NCI-H1694 treated with DMSO at 0.1 percent for 48 hours (cell line): ENCODE measurements at regions not wholly inside any gene's neighbourhood (a gene's known extent, or its start where the extent isn't known, plus 50 kb on each side); places are given as distances from the start of the nearest gene placed in this dataset.
"Not testable (repeated sequence)": the region's sequence is repeated elsewhere in the genome, so short reads cannot be mapped to it uniquely, and the experiment has no call there.

Source experiments
- DNase-seq: peaks from one replicate; lab custom pipeline; 2025; lab: John Stamatoyannopoulos, UW

- no peak for DNase-seq
These were observed 104.9 kb downstream of the CHIC2 start for GRCh38 chr4:53959343-53960120.

- DNase-seq: no peak
These were observed 108.0 kb downstream of the CHIC2 start for GRCh38 chr4:53956454-53956853.

GRCh38 chr4:53956053-53956452, 108.4 kb downstream of the CHIC2 start:
- no peak for DNase-seq

GRCh38 chr4:53951414-53951813, 113.0 kb downstream of the CHIC2 start:
- DNase-seq: no peak

GRCh38 chr4:53943345-53944085, 120.9 kb downstream of the CHIC2 start:
- DNase-seq: no peak

DNA sequence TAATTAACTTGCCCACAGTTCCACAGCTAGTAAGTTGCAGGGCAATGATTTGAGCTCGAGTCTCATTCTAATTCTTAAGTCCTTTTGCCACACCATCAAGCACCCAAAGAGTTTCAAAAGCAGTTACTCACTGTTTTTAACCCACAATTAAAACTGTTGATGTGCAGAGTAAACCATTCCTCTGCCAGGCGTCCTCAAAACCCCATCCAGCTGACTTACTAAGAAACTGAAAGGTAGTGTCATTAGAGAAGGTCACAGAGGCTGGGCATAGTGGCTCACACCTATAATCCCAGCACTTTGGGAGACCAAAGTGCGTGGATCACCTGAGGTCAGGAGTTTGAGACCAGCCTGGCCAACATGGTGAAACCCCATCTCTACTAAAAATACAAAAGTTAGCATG, 121.7 kb downstream of the CHIC2 start:
- DNase-seq: no peak

GRCh38 chr4:53941331-53941730, 123.1 kb downstream of the CHIC2 start:
- no peak for DNase-seq

- DNase-seq: not testable (repeated sequence)
These were observed 124.5 kb downstream of the CHIC2 start for GRCh38 chr4:53939892-53940291.

- no peak for DNase-seq
These were observed 126.5 kb downstream of the CHIC2 start for GRCh38 chr4:53937918-53938317.

GRCh38 chr4:53937327-53937726, 127.1 kb downstream of the CHIC2 start:
- no peak for DNase-seq

GRCh38 chr4:53935780-53936179, 128.6 kb downstream of the CHIC2 start:
- no peak for DNase-seq

- no peak for DNase-seq
These were observed 131.4 kb downstream of the CHIC2 start for GRCh38 chr4:53932796-53933610.

DNA sequence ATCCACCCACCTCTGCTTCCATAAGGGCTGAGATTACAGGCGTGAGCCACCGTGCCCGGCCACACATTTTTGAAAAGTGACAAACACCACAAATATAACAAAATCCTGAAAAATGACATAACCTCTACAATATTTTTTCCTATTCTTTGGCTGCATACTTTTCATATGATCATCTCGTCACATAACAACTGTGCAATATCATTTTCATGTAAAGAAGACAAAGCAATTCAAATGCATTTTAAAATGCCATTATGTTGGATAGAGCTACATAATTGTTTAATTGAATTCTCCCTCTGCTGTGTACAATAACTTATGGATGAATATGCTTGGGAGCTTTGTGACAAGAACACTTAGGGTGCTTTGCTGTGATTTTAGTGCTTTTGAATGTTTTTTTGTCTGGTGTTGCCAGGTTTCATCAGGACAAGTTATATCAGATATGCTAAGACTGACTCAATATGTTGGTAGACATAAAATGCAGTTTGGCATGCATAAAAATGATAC, 132.9 kb downstream of the CHIC2 start:
- no peak for DNase-seq

- DNase-seq: peak; percentile 8
These were observed 134.2 kb downstream of the CHIC2 start for GRCh38 chr4:53929955-53930798.

GRCh38 chr4:53929311-53929710, 135.1 kb downstream of the CHIC2 start:
- no peak for DNase-seq

GRCh38 chr4:53928825-53929224, 135.6 kb downstream of the CHIC2 start:
- no peak for DNase-seq

GRCh38 chr4:53925050-53925605, 139.3 kb downstream of the CHIC2 start:
- no peak for DNase-seq

- no peak for DNase-seq
These were observed 139.9 kb downstream of the CHIC2 start for GRCh38 chr4:53924333-53925049.

- DNase-seq: no peak
These were observed 140.5 kb downstream of the CHIC2 start for GRCh38 chr4:53923921-53924320.

GRCh38 chr4:53921856-53922255, 142.5 kb downstream of the CHIC2 start:
- DNase-seq: no peak
